Vagina (tissue), 2 donors: ENCODE measurements at regions not wholly inside any gene's neighbourhood (a gene's known extent, or its start where the extent isn't known, plus 50 kb on each side); places are given as distances from the start of the nearest gene placed in this dataset.

Experiments used
- CTCF ChIP-seq, 3 experiments: fragments of 450-650 bp in 2 of 3; fragments of 200-600 bp in 1 of 3; sonication (generic) in 1 of 3; IDR thresholded peaks; one replicate each; pipeline ENCODE4 v1.5.1; 2017 to 2019; ENCODE audit warnings: antibody characterized with exemption in 3 of 3, mild to moderate bottlenecking in 2 of 3, moderate library complexity in 2 of 3
- POLR2A ChIP-seq, 2 donors: fragments of 450-650 bp; IDR thresholded peaks; one replicate each; pipeline ENCODE4 v1.6.1; 2017; ENCODE audit warnings: antibody characterized with exemption in 2 of 2, mild to moderate bottlenecking in 2 of 2, moderate library complexity in 2 of 2

GRCh38 chr11:29255401-29255800, 761.4 kb downstream of the KCNA4 start:
- TF ChIP-seq CTCF (IDR thresholded peaks at IDR 0.05): no peak
- no peak for TF ChIP-seq POLR2A (IDR thresholded peaks at IDR 0.05)
